ENCODE measurements at regions not wholly inside any gene's neighbourhood (a gene's known extent, or its start where the extent isn't known, plus 50 kb on each side); places are given as distances from the start of the nearest gene placed in this dataset.
"Not testable (repeated sequence)": the region's sequence is repeated elsewhere in the genome, so short reads cannot be mapped to it uniquely, and the experiment has no call there.

DNA sequence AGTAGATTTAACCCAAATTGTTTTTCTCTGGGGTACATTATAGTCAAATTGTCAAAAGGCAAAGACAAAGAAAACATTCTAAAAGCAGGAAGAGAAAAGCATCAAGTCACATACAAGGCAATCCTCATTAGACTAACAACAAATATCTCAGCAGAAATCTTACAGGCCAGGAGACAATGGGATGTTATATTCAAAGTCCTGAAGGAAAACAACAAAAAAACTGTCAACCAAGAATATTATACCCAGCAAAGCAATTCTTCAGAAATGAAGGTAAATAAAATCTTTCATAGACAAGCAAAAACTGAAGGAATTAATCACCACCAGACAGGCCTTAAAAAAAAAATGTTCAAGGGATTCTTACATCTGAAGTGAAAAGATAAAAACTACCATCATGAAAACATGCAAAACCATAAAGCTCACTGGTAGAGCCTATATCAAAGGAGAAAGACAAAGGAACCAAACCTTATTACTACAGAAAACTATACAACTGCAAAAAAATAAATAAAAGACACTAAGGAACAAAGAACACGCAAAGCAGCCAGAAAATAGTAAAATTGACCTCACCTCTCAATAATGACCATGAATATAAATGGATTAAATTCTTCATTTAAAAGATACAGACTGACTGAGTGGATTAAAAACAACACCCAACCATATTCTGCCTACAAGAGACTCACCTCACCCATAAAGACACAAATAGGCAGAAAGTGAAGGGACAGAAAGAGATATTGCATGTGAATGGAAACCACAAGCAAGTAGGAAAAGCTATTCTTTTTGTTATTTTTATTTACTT is 113.8 kb upstream of the ZC3H11B start:
- no peak for DNase-seq (ENCODE audit: low spot score)

GRCh38 chr1:219724440-219724839 is 111.5 kb upstream of the ZC3H11B start:
- no peak for DNase-seq (ENCODE audit: low spot score)

DNA sequence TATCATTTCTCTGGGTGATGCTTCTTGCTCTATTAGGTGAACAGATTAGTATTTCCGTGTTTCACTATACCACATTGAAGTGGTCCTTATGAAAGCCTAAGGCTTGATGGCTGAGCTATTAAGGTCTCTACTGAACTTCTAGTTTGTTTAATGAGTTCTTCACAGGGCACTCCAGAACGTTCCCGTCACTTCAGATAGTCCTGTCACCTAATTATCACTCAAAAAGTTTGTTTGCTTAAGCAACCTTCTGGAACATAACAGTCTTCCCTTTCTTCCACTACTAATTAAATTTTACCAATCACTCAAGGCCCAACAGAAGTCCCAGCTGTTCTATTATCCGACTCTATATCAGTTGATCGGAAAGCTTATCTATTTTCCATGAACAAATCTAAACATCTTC is 104.6 kb upstream of the ZC3H11B start:
- no peak for DNase-seq (ENCODE audit: low spot score)

- DNase-seq (ENCODE audit: low spot score), result no peak
Measured at GRCh38 chr1:219716611-219717114, 103.8 kb upstream of the ZC3H11B start.

DNA sequence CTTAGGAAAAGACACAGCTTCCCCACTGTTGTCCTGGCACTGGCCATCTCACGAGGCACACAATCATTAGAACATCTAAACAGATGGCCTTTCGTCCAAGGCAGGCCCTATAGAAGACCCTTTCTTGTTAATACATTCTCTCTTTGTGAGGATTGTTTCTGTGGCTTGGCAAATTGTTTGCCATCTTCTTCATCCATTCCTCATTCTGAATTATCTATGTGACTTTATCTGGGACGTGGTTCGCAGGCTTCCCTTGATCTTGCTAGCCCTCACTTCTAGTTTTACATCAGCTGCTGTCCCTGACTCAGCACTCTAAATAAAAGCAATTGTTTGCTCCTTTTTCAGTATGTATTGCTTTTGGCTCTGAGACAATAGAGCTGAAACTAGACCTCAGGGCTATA is 101.1 kb upstream of the ZC3H11B start:
- DNase-seq (ENCODE audit: low spot score), result no peak

- DNase-seq (ENCODE audit: low spot score), result no peak
Measured at GRCh38 chr1:219712506-219712905, 99.6 kb upstream of the ZC3H11B start.

DNA sequence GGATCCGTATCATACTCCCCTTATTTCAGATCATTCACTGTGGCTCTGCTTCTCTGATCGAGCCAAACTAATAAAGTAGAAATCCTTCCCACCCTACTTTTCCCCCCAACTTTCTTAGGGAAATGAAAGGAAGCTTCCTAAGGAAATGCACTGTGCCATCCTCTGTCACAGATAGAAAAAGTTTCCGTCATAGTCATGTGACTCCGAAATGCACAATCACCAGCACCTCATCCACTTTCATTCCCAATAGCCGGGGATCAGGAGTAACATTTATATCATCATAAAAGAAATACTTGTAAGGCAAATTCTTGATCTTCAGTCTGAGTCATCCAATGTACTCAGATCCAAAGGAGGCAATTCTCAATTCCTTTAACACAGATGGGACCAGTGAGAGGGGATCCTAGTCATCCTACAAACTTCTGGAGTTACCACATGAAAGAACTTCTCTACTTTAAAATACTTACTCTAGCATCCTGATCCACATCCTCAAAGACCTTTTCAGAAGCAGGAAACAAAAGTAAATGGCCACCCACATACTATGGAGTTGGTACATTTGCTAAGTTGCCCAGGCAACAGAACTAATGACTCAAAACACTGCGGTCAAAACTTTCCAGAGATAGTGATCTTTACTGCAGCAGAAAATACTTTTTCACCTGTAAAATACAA is 97.8 kb upstream of the ZC3H11B start:
- DNase-seq (ENCODE audit: low spot score), result no peak

- no peak for DNase-seq (ENCODE audit: low spot score)
Measured at GRCh38 chr1:219708919-219709543, 96.1 kb upstream of the ZC3H11B start.

DNA sequence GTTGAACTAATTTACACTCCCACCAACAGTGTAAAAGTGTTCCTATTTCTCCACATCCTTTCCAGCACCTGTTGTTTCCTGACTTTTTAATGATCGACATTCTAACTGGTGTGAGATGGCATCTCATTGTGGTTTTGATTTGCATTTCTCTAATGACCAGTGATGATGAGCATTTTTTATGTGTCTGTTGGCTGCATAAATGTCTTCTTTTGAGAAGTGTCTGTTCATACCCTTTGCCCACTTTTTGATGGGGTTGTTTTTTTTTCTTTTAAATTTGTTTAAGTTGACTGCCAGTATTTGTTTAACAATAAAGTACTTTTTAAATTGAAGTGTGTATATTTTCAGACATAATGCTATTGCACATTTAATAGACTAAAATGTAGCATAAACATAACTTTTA is 95.0 kb upstream of the ZC3H11B start:
- not testable (repeated sequence) for DNase-seq (ENCODE audit: low spot score)

GRCh38 chr1:219704331-219704730 is 91.4 kb upstream of the ZC3H11B start:
- not testable (repeated sequence) for DNase-seq (ENCODE audit: low spot score)

GRCh38 chr1:219703368-219703639 is 90.4 kb upstream of the ZC3H11B start:
- no peak for DNase-seq (ENCODE audit: low spot score)

DNA sequence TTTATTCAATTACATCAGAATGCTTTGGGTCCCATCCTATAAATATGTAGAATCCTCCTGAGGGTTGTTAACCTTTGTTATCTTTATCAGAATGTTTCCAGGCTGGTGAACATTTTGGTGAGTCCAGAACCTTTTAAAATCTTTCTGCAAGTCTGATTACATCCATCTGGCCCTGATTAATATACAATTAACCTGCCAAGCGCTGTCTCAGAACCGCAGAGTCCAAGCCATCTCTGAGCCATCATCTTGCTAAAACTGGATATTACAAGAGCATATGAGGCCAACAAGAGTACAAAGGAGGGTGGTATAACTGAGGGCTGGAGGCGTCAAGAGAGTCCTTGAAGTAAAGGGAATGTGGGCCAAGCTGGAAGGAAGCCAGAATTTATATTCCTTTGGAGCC is 88.6 kb upstream of the ZC3H11B start:
- DNase-seq (ENCODE audit: low spot score), result no peak

- no peak for DNase-seq (ENCODE audit: low spot score)
Measured at GRCh38 chr1:219699870-219700269, 87.0 kb upstream of the ZC3H11B start.

DNA sequence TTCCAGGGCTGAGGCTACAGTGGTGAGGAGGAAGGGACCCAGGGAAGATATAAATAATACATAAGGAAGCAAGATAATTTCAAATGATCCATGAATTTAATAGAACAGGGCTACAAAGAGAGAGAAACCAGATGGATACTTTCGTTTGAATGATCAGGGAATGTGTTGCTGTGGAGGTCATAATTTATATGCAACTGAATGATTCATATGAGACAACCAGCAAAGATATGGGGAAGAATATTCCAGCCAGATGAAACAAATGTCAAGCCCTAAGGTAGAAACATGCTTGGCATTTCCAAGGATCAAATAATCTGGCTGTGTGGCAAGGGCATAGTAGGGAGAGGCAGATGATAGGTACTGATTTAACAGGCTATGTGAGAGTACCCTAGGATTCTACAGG is 84.8 kb upstream of the ZC3H11B start:
- no peak for DNase-seq (ENCODE audit: low spot score)

DNA sequence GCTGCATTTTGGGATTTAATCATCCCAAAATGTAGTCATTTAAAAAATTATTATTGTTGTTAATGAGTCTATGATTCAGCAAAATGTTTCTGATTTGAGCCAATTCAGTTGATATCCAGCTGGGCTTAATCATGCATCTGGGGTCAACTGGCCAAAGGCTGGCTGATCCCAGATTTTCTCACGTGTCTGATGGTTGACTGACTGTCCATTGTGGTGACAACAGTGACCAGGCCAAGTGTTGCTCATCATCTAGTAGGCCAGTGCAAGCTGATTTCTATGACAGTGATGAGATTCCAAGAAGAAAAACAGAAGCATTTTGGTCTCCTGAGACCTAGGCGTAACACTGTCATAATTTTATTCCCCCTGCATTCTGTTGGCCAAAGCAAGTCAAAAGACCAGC is 80.1 kb upstream of the ZC3H11B start:
- no peak for DNase-seq (ENCODE audit: low spot score)

DNA sequence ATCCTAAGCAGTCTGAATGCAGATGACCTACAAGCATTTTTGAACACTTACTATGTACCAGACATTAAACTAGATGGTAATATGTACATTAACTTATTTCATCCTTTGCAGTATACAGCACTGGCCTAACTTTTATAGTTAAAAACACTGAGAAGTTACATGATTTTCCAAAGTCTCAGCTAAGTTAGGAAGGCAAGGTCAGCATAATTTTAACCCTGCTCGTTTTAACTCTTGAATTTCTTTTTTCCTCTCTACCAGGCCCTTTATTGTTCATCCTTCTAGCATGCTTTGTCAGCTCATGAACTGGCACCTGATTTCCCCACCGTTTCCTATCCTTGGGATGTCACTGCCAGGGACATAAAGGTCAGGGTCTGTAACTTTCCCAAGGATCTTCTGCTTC is 76.9 kb upstream of the ZC3H11B start:
- no peak for DNase-seq (ENCODE audit: low spot score)

DNA sequence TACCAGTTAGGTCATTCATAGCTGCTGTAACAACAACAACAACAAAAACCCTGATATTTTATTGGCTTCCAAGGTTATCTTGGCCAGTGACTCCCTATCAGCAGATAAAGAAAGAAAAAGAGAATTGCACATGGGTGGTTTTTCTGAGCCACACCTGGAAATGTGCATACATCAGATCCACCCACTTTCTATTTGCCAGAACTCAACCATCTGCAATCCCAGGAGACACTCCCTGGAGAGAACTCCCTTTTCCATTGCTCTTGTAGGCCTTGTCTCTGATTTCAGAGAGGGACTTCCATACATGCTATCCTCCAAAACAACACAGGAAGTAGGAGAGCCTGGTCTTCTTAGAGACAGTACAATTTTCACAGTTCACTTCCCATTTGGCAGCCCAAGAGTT is 74.9 kb upstream of the ZC3H11B start:
- no peak for DNase-seq (ENCODE audit: low spot score)

GRCh38 chr1:219686171-219686570 is 73.3 kb upstream of the ZC3H11B start:
- DNase-seq (ENCODE audit: low spot score), result no peak

GRCh38 chr1:219682788-219683187 is 69.9 kb upstream of the ZC3H11B start:
- DNase-seq (ENCODE audit: low spot score), result no peak

DNA sequence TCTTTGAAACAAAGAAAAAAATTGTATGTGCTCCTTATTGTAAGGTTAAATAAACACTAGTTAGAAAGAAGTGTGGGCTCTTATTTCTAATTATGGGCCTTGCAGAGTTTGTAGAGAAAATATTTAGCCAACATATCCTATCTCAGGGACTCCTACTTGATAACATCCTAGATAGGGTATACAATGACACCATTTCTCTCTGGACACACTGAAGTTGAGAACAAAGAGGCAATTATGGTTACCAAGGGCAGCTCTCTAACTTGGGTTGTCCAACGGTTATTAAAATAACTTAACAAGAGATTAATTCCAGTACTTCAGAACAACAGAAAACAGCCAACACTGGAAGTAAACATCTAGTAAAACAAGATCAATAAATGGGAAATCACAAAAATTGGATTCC is 69.0 kb upstream of the ZC3H11B start:
- DNase-seq (ENCODE audit: low spot score), result no peak

- DNase-seq (ENCODE audit: low spot score), result no peak
Measured at GRCh38 chr1:219676012-219676765, 63.3 kb upstream of the ZC3H11B start.

DNA sequence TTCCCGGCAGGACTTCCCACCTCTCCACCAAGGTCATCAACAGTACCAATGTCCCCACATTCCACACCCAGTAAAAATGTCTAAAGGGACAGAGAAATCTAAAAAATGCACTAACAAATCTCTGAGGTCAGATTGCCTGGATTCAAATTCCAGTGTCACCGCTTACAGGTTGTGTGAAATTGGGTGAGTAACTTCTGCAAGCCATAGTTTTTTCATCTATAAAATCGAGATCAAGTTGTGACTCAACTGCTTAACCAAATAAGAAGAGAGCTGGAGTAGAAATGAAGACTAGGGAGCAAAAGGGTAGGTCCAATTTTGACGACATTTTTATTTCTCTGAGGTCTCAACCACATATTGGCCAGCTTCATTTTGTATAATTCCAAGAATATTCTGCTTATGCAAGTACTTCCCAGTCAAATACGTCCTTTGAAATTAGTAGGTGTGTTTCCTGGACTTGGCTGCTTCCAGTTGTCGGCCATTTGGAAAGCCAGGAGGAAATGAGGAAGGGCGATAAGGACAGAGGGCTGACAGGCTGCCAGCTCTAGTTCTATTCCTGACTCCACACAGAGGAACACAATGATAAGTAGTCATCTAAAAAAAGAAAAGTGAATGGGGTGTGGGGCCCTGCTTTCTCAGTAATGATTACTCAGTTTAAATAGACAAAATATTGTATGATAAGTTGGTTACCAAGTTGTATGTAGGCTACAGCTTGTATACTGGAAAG is 57.7 kb upstream of the ZC3H11B start:
- DNase-seq (ENCODE audit: low spot score), result no peak
